Left forelimb (tissue), 1 donor: ENCODE measurements at regions not wholly inside any gene's neighbourhood (a gene's known extent, or its start where the extent isn't known, plus 50 kb on each side); places are given as distances from the start of the nearest gene placed in this dataset.
"Not testable (repeated sequence)": the region's sequence is repeated elsewhere in the genome, so short reads cannot be mapped to it uniquely, and the experiment has no call there.

Source experiments
- DNase-seq: peaks from one replicate; pipeline ENCODE4 v3.0.0-alpha.2; 2018; ENCODE audit warnings: low spot score

DNA sequence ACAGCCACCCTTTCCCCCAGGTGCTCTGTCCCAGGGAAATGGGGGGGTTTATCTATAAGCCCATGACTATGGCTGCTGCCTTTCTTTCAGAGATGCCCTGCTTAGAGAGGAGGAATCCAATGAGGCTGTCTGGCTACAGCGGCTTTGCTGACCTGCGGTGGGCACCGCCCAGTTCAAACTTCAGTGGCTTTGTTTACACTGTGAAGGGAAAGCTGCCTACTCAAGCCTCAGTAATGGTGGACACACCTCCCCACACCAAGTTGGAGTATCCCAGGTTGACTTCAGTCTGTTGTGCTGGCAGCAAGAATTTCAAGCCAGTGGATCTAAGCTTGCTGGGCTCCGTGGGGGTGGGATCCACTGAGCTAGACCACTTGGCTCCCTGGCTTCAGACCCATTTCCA is 869.2 kb downstream of the SLC6A15 start:
- DNase-seq, result no peak

DNA sequence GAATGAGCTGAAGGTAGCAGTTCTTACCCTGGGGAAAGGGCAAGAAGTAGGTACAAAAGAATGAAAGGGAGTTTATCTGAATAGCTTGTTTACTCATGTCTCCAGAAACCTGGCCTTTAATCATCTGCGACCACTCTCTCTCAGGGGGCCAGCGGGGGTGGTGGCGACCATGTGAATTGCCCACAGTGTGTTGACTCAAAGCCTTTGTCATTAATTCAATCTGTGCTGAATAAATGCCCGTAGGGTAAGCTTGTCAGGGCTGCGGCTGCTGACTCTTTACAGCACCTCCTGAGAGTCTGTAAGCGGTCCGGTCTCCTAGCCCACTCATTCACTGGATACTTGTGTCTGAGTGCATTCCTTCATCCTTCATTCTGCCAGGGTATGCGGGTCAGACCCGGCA is 874.4 kb downstream of the SLC6A15 start:
- DNase-seq, result no peak

DNA sequence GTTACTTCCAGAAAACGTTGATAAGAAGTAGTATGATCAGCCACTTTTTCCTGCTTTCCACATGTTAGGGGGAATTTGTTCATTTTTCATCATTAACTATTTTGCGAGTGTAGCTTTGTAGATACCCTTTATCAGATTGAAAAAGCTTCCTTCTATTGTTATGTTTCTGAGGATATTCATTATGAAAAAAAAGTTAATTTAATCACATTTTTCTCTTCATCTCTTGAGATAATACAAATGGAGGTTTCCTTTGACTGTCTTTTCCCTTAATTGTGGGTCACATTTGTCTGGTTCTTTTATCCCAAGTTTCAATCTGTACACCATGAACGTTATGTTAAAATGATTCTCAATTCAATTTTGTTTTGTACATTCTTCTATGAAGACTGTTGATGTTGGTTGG is 875.7 kb downstream of the SLC6A15 start:
- DNase-seq, result no peak

DNA sequence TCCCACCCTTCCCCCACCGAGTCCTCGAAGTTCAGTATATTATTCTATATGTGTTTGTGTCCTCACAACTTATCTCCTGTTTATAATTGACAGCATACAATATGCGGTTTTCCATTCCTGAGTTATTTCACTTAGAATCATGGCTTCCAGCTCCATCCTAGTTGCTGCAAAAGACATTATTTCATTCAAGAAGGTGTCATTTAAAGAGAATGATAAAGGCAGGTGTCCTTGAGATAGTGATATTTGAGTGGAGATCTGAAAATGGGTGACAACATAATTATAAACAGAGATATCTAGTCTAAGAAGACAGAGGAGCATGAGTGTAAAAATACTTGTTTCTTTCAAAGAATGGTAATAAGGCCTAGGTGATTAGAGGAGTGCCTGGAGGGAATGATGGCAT is 876.8 kb downstream of the SLC6A15 start:
- DNase-seq, result no peak

DNA sequence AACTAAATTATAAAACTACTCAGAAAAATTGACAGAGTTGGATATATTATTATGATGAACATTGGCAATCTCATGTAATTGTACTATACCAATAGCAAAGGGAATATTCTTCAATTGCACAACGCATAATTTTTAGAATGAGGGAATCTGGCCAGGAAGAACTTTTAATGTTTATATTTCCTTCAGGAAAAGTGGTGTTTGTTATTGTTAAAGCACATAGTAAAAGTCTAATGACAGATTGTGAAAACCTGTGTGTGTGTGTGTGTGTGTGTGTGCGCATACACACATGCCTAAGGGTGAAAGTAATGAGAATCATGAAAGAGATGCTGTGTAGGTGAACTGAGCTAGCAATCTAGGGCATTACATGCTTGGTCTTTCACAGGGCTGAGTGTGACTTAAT is 877.7 kb downstream of the SLC6A15 start:
- no peak for DNase-seq

DNA sequence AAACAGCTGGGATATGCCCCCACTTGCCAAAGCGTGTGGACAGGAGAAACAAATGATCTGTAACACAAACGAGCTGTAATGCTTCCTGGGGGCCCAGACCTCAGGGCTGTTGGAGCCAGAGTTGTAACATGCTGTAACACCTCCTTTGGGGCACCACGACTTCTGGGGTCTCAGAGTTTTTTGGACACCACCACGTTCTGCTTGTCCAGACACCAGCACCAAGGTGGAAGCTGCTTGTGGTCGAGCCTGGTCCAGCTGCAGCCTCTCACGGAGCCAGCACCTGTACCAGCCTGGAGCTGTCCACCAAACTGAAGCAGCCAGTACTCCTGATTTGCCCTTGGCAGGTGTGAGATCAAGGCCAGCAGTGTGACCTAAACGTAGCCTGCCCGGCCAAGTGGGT is 879.4 kb downstream of the SLC6A15 start:
- no peak for DNase-seq

DNA sequence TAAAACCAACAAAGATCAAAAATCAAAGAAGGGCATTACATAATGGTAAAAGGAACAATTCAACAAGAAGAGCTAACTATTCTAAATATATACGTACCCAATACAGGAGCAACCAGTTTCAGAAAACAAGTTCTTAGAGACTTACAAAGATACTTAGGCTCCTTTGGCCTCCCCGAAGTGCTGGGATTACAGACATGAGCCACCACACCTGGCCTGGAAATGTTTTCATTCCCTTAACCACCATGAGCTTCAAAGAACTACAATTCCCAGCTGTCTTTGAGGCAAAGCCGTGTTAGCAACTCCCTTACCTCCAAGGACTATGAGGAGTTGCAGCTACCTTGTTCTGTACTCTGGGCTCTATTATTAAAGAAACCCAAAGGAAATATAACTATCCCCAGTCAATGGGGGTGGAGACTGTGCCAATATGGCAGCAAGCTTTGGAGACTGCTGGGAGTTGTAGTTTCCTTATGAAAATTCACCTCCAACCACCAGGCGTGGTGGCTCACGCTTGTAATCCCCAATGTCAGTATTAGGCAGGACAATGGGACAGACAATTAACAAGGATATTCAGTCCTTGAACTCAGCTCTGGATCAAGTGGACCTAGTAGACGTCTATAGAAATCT is 893.9 kb downstream of the SLC6A15 start:
- DNase-seq, result not testable (repeated sequence)

DNA sequence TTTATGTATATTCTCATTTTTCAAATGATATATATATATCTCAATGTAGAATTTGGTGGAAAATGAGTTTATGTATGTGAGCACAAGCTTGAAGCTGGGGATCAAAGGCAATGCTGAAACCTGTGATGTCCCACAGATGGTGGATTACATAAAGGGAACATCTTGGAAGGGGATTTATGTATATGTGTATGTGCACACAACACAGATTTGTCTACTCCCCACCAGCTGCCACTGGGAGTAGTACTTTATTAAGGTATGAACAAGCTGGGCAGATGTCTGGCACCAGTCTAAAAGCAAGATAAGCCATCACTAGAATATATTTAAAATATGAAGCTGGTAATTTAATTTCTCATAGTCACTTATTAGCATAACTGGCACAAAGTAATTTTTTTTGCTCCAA is 895.6 kb downstream of the SLC6A15 start:
- DNase-seq, result no peak

DNA sequence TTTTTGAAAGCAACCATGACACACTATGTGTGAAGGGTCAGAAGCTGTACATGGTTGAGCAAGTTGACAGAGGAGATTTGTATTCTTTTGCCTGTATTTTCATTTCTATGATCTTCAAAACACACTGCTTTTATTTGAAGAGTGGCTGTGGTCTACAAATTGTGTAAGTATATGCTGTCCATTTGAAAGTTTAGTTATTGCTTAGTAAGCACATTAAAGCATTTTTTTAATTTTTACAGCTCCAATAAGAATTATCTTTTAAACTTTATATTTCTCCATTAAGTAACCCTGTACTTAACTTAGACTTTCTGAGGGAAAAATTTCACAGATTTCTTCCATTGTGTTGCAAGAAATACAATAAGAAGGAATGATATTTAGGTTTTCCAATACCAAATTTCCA is 915.2 kb downstream of the SLC6A15 start:
- DNase-seq, result no peak

DNA sequence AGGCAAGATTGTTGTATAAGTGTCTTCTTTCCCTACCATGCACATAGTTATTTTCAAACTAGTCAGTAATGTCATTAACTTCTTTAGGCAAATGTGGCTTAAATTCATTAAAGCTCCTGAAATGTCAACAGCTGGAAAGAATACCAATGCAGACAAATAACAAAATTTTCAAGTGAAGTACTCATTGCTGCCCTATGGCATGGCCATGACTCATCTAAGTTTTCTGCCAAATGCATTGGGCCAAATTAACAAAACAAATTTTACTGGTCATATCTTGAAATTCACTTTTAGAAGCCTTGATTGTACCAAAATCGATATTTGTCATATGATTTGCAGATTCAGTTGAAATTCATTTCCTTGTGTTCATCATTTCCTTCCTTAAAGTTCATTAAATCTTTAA is 915.9 kb downstream of the SLC6A15 start:
- DNase-seq, result no peak

DNA sequence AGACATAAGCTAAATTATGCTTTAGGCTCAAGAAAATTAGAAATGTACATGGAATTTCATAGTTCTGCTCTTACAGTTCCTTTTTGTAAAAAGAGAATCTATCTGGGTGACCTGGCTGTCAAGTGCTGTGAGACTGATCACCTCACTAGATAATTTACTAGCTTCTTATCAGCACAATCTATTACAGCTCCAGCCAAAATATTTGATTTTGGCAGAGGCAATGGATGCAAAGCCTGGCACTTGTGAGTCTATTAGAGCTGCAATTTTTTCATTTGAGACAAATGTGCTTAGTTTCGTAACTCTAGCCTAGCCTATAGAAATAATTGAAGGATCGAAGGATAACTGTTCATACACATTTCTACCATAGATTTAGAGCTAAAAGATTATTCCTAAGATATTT is 927.5 kb downstream of the SLC6A15 start:
- DNase-seq, result no peak

DNA sequence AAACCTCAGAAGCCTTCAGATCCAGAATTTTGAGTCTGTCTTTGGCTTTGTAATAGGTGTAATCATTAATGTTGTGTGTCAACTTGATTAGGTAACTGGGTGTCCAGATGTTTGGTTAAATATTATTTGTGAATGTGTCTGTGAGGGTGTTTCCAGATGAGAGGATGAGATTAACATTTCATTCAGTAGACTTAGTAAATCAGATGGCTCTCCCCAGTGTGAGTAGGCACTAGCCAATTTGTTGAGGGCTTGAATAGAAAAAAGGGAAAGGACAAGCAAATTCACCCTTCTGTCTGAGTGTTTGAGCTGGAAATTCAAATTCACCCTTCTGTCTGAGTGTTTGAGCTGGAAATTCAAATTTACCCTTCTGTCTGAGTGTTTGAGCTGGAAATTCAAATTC is 932.2 kb downstream of the SLC6A15 start:
- no peak for DNase-seq

DNA sequence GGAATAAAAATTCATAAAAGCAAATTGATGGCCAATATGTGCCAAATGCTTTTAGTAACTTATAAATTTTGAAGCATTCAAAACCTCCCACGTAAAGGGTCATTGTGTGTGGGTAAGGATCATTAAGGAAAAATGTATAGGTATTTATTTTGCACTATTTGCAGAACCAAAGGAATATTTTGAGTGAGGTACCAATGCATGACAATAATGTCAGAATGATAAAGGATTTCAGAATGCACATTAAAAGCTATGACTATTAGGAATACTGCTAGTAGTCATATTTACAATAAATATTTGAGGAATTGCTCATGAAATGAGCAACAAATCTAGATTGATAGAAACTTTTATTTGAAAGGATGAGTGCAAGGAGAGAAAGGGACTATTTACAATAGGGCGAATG is 932.8 kb downstream of the SLC6A15 start:
- no peak for DNase-seq

DNA sequence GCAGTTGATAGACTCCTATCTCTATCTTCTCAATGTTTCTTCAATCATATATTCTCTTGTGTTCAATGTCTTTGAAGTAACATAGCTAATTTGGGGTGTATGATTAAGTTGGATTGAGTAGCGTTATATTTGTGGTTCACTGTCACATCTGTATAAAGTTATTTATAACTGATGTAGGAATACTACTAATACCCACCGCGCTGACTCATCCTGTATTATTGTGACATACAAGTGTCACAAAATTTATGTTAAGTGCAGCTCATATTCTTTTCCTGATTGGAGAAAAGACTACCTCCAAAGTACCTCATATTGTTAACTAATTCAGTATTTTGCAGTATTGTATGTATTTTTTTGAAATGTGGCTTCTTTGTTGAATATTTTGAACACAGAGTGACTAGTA is 940.8 kb downstream of the SLC6A15 start:
- no peak for DNase-seq

DNA sequence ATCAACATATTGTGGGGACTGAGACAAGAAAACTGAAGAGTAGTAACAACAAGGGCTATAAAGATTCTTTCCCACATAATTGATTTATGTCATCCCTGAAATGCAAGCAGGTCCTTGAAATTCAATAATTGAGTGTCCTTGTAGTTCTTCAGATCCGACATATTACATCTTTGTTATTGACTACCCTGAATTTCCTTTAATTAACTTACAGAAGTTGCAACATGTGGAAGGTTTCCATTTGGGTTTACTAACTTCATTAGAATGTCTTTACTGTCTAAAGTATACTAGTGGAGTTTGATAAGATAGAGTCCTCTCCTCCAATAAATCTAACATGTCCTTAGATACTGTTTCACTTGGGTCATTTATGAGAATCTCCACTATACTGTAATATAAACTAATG is 951.8 kb downstream of the SLC6A15 start:
- no peak for DNase-seq

DNA sequence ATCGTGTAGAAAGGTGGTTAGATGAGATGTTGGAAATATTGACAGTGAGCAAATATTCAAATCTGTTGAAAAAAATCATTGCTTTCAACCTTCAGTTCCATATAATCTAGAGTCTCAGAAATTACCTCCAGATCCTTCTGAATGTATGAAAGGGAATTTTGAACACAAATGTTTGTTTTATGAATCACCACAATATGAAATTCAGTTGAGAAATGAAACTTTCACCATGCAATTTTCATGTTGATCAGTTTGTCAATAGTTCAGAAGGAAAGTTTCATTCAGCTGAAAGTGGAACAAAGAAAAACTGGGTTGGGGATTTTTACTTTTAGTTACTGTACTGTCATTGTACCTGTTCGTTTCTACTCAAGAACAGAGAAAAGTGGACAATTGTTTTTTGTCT is 953.6 kb downstream of the SLC6A15 start:
- no peak for DNase-seq

DNA sequence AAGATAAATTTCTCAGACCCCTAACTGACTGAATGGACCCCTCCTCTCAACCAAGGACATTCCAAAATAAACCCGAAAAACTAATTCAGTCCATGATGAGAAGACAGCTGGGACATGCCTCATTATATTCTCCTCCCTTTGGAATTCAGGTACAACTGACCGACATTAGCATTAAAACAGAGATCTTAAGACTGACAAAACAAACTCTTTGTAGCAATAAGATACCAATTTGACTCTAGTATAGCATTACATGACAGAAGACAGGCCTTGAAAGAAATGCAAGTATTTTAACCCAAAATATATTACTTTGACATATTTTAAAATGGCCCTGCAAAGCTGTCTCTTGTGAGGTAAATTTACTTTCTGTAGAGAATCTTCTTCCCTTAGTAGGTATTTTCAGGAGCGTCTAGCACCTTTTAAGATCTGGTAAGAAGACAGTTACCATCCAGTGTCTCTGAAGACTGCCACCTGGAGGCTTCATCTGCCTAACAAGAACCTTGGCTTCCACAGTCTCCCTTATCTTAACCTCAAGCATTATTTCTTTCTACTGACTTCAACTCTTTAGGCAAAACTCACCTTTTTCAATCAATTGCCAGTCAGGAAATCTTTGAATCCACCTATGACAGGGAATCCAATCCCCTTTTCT is 957.5 kb downstream of the SLC6A15 start:
- no peak for DNase-seq

DNA sequence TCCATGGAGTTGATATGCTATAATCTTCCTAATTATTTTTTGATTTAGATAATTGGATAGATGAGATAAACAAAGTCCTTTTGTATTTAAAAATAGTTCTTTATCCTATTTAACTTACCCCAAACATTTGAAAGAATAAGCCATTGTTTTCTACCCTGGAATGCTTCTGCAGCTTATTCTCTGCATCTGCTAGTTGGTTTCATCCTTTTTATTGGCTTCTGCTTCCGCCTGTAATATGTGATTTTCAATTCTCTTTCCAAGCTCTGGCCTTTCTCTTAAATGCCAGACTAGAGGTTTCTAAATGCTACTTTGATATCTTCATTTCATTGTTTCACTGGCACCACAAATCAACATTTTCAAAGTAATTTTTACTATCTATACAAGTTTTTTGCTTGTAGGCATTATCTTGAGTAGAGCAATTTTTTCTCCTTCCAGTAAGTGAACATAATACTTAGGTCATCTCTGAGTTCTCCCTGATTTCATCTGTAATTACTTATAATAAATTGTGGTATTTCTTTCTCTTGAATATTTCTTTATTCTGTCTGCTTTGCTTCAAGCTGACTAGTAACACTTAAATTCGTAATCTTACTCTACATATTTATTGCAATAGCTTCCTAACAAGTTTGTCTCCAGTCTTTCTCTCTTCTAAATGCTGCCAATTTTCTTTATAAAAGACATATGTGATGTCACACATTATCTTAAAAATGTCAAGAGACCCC is 958.4 kb downstream of the SLC6A15 start:
- no peak for DNase-seq

DNA sequence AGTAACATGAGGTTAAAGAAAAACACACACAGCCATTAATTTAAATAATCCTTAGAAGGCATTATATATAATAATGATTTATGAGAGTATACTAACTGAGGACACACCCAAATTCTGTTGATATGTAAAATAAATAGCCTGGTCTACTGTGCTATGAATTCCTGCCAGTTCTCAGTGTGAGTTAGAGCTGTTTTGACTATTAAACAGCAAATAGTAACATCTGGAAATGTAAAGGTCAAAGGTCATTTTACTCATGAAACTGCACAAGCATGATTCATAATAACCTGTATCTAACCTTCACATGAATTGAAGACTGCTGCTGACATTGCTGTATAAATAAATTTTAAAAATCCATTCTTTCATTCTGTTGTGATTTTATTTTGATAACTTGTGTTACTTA is 966.7 kb downstream of the SLC6A15 start:
- no peak for DNase-seq

DNA sequence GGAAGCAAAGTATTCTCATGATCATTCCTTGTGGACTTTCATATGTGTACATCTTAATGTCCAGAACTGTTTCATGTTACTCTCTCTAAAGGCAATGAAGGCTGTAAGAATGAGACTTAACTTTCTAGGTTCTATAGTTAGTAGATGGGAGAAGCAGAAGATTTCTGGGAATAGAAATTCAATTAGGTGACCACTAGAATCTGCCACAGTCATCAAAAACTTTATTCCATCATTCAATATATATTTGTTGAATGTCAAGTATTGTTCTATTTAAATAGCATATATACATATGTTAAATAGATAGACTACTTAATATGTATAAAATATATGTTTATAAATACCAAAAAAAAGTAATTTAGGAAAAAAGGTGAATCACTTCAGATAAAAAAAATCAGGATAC is 972.9 kb downstream of the SLC6A15 start:
- no peak for DNase-seq

DNA sequence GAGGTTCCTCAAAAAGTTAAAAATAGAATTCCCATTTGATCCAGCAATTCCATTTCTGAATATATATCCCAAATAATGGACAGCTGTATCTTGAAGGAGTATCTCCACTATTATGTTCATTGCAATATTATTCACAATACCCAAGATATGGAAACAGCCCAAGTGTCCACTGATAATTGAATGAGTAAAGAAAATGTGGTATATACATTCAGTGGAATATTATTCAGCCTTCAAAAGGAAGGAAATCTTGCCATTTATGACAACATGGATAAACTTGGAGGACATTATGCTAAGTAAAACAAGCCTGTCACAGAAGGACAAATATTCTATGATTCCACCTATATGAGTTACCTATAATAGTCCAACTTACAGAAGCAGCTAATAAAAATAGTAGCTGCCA is 979.0 kb downstream of the SLC6A15 start:
- DNase-seq, result no peak

DNA sequence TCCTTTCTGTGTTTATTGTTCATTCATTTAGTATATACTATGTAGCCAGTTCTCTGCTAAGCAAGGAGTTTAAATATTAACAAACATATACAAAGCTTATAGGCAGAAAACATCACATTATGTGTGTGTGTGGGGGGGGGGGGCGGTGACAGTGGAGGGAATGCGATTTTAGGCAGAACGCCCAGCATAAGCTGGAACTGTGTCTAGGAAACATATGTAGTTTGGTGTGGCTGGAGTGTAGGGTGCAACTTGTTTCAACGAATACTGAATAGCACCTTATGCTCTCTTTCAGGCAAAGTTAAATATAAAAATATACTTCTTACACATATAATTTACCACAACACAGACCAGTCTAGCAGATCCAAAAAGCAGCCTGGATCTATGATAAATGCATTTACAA is 980.6 kb downstream of the SLC6A15 start:
- DNase-seq, result no peak

DNA sequence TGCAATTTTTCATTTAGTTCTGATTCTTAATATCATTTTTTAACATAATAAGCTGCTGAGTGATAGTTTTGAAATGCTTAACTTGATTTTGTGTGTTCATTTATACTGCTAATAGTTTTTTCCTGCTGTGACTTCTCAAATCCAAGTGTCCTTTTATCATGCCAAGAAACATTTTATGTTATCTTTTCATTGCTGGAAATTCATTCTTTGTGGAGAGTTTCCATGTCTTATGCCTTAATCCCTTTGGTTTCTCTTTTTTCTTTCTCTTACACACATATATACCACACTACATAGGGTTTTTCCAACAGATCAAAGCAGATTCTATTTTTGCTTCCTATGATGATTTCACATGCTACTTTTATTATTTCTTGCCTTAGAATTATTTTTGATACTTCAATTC is 981.1 kb downstream of the SLC6A15 start:
- DNase-seq, result no peak

DNA sequence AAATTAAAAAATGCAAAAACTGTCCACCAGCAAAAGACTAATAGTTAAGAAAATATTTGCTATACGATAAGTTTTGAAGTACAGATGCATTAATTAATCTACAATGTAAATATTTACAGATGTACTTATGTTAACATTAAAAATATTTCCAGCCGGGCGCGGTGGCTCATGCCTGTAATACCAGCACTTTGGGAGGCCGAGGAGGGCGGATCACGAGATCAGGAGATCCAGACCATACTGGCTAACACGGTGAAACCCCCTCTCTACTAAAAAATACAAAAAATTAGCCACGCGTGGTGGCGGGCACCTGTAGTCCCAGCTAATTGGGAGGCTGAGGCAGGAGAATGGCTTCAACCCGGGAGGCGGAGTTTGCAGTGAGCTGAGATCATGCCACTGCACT is 982.8 kb downstream of the SLC6A15 start:
- not testable (repeated sequence) for DNase-seq
